ENCODE measurements at regions not wholly inside any gene's neighbourhood (a gene's known extent, or its start where the extent isn't known, plus 50 kb on each side); places are given as distances from the start of the nearest gene placed in this dataset.
A peak's percentile ranks its signal among the peaks of the same experiment; 100 is the strongest.

- DNase-seq (ENCODE audit: low read depth in 2 of 2): no peak
These were observed 324.8 kb upstream of the FAR2 start for GRCh38 chr12:28824193-28824846.

GRCh38 chr12:28824849-28825248 lies 324.2 kb upstream of the FAR2 start:
- no peak for DNase-seq (ENCODE audit: low read depth in 2 of 2)

GRCh38 chr12:28826766-28827165 lies 322.3 kb upstream of the FAR2 start:
- no peak for DNase-seq (ENCODE audit: low read depth in 2 of 2)

GRCh38 chr12:28827861-28828260 lies 321.2 kb upstream of the FAR2 start:
- no peak for DNase-seq (ENCODE audit: low read depth in 2 of 2)

GRCh38 chr12:28828318-28828717 lies 320.8 kb upstream of the FAR2 start:
- DNase-seq (ENCODE audit: low read depth in 2 of 2): no peak

DNA sequence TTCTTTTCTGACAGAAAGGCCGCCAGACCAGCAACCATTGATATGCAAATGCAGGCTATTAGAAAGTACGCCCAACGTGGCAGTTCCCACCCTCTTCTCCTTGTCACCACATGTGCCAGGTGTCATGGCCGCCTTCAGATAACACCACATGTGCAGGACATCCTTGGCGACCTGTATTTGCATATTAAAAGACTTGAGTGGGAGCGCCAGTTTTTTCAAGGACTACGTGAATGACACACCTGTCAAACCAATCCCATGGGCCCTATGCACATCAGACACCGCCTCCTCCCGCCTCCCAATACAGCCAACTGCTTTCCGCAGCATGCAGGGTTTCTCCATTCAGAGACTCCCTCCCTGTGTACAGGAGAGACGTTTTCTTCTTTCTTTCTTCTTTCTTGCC lies 318.6 kb upstream of the FAR2 start:
- no peak for DNase-seq (ENCODE audit: low read depth in 2 of 2)

- no peak for DNase-seq (ENCODE audit: low read depth in 2 of 2)
These were observed 304.4 kb upstream of the FAR2 start for GRCh38 chr12:28844718-28845117.

GRCh38 chr12:28851781-28852180 lies 297.3 kb upstream of the FAR2 start:
- DNase-seq (ENCODE audit: low read depth in 2 of 2): no peak

DNA sequence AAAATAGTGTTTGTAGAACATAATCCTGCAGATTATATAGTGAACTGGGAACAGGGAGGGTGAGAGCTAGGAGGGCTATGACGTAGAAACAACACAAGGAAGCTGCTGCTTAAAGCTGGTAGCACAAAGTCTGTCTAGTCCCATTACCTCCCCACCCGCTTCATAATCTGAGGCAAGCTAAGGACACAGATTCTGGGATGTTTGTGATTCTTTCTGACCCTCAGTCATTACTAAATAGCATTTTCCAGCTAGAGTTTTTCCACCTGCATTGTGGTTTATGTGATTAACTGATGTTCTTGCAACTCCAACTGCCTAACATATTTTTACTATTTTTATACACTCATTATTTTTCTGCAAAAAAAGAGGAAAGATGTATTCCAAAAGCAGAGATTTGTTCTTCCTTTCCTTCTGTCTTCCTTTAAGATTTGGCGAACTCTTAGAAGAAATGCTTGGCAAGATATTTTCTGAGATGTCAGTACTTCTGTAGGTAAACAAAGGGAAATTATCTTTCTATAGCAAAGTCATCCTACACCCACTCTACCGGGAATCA lies 293.2 kb upstream of the FAR2 start:
- no peak for DNase-seq (ENCODE audit: low read depth in 2 of 2)

DNA sequence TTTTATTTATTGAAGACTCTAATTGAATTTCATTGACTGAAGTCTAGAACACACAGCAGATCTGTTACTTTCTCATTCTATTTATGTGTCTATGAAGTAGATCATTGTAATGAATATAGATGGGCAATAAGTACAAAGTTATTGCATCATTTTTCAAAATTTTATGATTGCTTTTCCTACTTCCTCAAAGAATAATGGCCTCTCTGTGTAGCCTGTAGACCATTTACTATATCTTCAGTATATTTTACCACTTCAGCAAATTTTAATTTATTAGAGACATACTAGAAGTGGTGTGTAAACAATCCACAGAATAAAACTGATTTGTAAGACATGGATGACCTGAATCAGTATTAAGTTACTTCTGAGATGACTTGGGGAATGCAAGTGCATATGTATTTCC lies 291.7 kb upstream of the FAR2 start:
- no peak for DNase-seq (ENCODE audit: low read depth in 2 of 2)

DNA sequence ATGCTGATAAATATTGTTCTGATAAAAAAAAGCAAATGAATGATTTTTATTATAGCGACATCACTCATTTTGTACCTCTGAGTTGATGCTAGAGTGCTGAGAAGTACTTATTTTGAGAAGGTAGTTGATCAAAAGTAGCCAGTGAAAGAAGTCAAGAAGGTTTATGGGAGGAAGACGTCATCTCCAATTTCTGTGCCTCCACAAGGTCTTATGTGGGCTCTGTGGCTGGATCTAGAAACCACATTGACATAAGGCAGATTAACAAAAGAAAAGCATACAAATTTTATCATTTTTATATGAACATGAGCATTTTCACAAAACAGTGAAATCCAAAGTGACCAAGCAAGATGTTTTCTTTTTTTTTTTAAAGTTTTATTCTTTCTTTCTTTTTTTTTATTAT lies 289.5 kb upstream of the FAR2 start:
- DNase-seq (ENCODE audit: low read depth in 2 of 2): no peak

DNA sequence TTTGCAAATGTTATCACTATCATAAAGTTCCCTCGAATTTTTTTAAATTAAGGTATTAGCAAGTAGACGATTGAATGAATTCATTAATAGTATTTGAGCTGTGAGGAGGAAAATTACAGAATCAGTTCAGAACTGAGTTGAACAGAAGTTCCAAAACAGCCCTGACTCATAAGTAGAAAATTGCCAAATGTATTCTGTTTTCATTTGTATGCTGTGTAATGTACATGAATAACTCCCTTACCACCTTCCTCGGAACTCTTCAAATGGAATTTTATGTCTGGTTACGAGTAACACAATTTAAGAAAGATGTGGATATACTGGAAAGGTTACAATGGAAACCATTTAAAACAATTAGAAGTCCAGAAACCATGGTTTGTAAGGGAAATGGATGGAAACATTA lies 283.3 kb upstream of the FAR2 start:
- DNase-seq (ENCODE audit: low read depth in 2 of 2): no peak

DNA sequence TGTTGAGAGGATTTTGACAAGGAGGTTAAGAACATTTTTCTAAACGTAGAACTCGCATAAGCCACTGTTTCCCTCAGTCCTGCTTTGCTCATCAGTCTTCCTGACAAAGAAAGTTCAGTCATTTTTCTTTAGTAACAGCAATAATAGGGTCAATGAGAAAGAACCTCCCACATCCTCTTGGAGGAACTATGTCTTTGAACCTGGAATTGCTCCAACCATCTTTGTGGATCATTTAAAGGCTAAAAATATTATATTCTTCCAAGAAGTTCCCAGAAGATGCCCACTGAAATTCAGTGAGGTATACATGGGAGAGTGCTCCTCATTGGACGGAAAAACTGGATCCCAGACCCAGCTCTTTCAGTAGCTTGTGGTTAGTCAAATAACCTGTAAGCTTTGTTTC lies 282.8 kb upstream of the FAR2 start:
- no peak for DNase-seq (ENCODE audit: low read depth in 2 of 2)

- no peak for DNase-seq (ENCODE audit: low read depth in 2 of 2)
These were observed 282.2 kb upstream of the FAR2 start for GRCh38 chr12:28866715-28867503.

- DNase-seq (ENCODE audit: low read depth in 2 of 2): no peak
These were observed 280.7 kb upstream of the FAR2 start for GRCh38 chr12:28868414-28868813.

DNA sequence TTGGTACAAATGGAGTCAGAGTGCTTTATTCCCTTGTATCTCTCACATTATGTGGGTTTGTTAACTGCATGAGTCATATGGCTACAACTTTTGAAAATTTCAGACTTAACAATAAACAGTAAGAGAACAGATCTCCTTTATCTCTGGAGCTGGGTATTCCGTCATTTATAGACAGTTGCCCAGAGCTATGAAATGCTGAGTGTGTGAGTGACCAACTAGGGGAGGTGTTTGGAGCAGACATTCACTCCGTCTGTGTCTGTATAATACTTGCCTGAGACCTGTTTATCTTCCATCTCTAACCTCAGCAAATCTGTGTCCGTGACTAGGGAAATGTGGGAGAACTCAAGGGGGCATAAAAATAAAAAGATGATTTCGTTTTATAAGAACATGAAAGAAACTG lies 279.9 kb upstream of the FAR2 start:
- no peak for DNase-seq (ENCODE audit: low read depth in 2 of 2)

DNA sequence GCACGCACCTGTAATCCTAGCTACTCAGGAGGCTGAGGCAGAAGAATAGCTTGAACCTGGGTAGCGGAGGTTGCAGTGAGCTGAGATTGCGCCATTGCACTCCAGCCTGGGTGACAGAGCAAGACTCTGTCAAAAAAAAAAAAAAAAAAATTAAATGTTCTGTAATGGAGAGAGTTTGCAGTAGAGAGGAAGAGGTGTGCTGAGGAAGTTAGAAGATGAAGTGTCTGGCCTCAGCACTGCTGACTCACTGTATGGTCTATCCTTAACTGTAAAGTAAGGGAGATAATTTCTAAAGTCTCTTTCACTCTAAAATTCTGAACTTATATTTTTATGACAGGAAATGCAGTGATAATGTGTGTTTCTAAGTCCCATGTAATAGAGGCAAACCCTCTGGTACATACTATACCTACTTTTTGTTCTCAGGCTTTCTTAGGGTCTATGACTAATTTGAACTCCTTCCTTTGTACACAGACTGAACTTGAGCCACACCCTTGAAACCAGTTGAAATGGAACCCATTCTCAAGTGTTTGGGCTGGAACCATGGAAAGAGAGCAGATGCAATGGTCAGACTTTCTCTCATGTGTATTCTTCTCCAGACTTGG lies 278.1 kb upstream of the FAR2 start:
- no peak for DNase-seq (ENCODE audit: low read depth in 2 of 2)

DNA sequence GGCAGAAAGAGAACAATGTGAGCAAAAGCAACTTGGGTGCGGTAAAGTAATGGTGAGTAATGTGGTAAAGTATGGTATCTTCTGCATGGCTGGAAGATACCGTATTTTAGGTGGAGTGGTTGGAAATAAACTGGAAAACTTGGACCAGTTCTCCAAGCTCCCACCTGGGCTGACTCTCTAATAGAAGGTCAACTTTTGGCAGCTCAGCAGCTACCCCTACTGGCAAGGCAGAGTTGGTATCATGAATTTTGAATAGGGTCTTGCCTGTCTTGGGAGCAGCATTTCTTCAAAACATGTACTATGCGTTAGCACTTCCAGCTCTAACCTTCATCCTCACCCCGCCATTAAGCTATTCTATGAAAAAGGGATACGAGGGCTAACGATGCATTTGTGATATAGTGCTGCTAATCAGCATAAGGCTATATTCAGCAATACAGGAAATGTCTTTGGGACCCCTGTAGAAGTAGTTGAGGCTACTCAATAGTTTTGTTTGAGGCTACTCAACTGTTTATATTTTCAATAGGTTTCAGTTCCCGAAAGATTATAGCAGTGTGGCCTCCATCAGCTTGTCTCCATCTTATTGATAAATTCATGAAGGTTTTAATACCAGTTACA lies 276.3 kb upstream of the FAR2 start:
- DNase-seq (ENCODE audit: low read depth in 2 of 2): peak in 1 of 2 donors; percentile 6

GRCh38 chr12:28874758-28875157 lies 274.3 kb upstream of the FAR2 start:
- no peak for DNase-seq (ENCODE audit: low read depth in 2 of 2)

DNA sequence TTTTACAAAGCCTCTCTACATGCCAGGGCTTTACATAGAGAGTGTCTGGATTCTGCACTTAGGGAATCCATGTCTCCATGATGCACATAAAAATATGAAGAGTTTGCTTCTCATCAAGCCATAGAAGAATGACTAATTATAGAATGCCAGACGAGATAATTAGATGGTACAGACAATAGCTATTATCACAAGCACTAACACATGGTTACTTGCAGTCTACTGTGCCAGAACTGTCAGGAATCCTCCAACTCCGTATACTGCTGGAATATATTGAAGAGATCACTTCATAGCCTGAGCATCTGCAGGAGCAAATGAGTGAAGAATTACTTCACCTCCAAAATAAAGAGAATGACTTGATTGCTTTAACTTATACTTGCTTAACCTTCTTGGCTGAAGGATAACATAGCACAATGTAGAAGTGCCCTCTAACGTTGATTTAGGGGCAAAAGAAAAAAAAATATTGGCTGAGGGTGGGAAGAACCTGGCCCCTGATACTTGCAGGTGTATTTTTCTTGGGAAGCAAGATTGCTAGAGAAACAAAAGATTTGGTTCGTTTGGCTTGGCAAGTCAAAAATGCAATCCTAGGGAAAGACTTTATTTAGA lies 272.8 kb upstream of the FAR2 start:
- no peak for DNase-seq (ENCODE audit: low read depth in 2 of 2)

- no peak for DNase-seq (ENCODE audit: low read depth in 2 of 2)
These were observed 271.2 kb upstream of the FAR2 start for GRCh38 chr12:28877854-28878253.

GRCh38 chr12:28878629-28879028 lies 270.4 kb upstream of the FAR2 start:
- no peak for DNase-seq (ENCODE audit: low read depth in 2 of 2)
